Esophagus muscularis mucosa (tissue), 4 donors: ENCODE measurements at regions not wholly inside any gene's neighbourhood (a gene's known extent, or its start where the extent isn't known, plus 50 kb on each side); places are given as distances from the start of the nearest gene placed in this dataset.

ENCODE experiments used
- CTCF ChIP-seq, 3 experiments: fragments of 200-600 bp in 2 of 3; fragments of 450-650 bp in 1 of 3; sonication (generic) in 2 of 3; IDR thresholded peaks; one replicate each; pipeline ENCODE4 v1.5.1; 2017 to 2019; ENCODE audit warnings: antibody characterized with exemption in 3 of 3, mild to moderate bottlenecking in 2 of 3, moderate library complexity in 1 of 3
- EP300 ChIP-seq: sonication (generic); formaldehyde crosslinking; IDR thresholded peaks from one replicate; pipeline ENCODE4 v1.6.1; 2017; ENCODE audit warnings: antibody characterized with exemption
- POLR2A ChIP-seq: fragments of 450-650 bp; IDR thresholded peaks from one replicate; pipeline ENCODE4 v1.6.1; 2017; ENCODE audit warnings: antibody characterized with exemption, moderate library complexity, mild to moderate bottlenecking, low read depth
- POLR2AphosphoS5 ChIP-seq, 2 donors: sonication (generic); formaldehyde crosslinking; IDR thresholded peaks; one replicate each; pipeline ENCODE4 v1.6.1; 2017; ENCODE audit warnings: antibody characterized with exemption in 2 of 2

DNA sequence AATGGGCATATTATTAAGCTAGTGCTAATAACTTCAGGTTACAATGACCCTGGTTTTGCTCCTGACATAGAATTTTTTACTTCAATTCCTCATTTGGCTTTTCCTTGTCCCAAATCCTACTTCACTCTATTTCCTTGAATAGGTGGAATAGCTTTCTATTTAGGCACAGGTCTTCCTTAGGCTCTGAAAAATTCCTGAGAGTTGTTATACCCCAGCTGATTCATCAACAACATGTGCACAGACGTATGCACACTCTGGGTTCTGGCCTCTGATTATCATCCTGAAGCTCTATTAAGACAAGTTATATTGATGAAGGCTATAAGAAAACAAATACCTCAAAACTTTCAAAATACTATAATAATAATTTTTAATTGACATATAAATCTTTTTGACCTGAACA, 172.4 kb downstream of the NTMT2 start:
- TF ChIP-seq CTCF (IDR thresholded peaks at IDR 0.05) (no peak), POLR2A (no peak), POLR2AphosphoS5 (IDR thresholded peaks at IDR 0.05) (no peak), EP300 (no peak)
